ENCODE measurements at regions not wholly inside any gene's neighbourhood (a gene's known extent, or its start where the extent isn't known, plus 50 kb on each side); places are given as distances from the start of the nearest gene placed in this dataset.

DNA sequence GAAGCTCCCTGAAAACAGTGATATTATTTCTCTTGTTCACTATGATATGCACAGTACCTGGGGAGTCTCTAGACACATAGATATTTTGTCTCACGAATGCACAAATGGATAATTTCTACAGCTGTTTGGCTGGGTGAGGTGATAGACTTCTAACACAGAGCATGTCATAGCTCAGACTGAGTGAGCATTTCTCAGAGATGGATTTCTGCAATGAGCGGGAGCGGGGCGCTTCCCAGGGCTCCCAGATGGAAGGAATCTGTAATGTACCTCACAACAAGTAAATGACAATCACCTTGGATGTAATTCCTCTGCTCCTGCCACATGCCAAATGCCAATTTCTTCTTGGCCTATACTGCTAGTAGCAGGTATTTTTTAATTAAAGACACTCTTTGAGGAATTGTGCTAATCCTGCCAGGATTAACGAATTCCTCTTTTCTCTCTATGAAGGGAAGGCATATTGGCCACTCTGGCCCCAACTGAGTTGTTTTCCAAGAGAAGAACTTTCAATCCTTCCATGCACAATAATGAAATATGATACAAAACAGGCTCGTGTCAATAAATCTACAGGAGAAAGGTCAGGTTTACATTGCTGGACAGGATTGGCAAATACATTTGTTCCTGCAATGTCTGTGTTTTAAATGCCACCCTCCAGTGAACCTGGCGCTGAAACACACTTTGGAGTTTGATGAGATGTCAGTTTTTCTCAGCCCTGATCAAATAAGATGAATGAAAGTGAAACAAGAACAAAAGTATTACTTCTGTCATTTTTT is 185.3 kb downstream of the CBLN1 start:
- H4K20me1 ChIP-seq (ENCODE audit: control insufficient read depth, insufficient read depth, low read depth, low read length), result no peaks in the 10 kb centered on the region
- no peaks in the 10 kb centered on the region for H3F3A ChIP-seq (ENCODE audit: control insufficient read depth, insufficient read depth)
- TF ChIP-seq EZH2phosphoT487 (IDR thresholded peaks at IDR 0.05; ENCODE audit: borderline replicate concordance, low read length), result no peak
- no peak for TF ChIP-seq CTCF (IDR thresholded peaks at IDR 0.05; ENCODE audit: low read depth, low read length, poor library complexity, severe bottlenecking)
- no peaks in the 10 kb centered on the region for H3K79me2 ChIP-seq (ENCODE audit: control insufficient read depth, low read length)
- no peaks in the 10 kb centered on the region for H3K9me3 ChIP-seq (ENCODE audit: control insufficient read depth, insufficient read depth, low read length)
- no peaks in the 10 kb centered on the region for H3K9me2 ChIP-seq (replicated peaks; ENCODE audit: control insufficient read depth, low read length)
- no peak overlapping the region for H3K4me3 ChIP-seq (ENCODE audit: low read length)
- no peaks in the 10 kb centered on the region for H3K4me1 ChIP-seq (ENCODE audit: control insufficient read depth, low read length)
- H3K36me3 ChIP-seq (ENCODE audit: control insufficient read depth, low read length), result no peaks in the 10 kb centered on the region
- H3K27ac ChIP-seq (ENCODE audit: low read depth, low read length), result no peak overlapping the region
- H3K27me3 ChIP-seq (ENCODE audit: control insufficient read depth, low read length), result no peaks in the 10 kb centered on the region
- no peak overlapping the region for H3K4me2 ChIP-seq (ENCODE audit: low read length)

GRCh38 chr16:49095539-49095938 is 186.1 kb downstream of the CBLN1 start:
- H3K4me3 ChIP-seq (ENCODE audit: low read length), result no peak overlapping the region
- no peaks in the 10 kb centered on the region for H3K79me2 ChIP-seq (ENCODE audit: control insufficient read depth, low read length)
- TF ChIP-seq CTCF (IDR thresholded peaks at IDR 0.05; ENCODE audit: low read depth, low read length, poor library complexity, severe bottlenecking), result no peak
- TF ChIP-seq EZH2phosphoT487 (IDR thresholded peaks at IDR 0.05; ENCODE audit: borderline replicate concordance, low read length), result no peak
- H3F3A ChIP-seq (ENCODE audit: control insufficient read depth, insufficient read depth), result no peaks in the 10 kb centered on the region
- H3K9me3 ChIP-seq (ENCODE audit: control insufficient read depth, insufficient read depth, low read length), result no peaks in the 10 kb centered on the region
- no peaks in the 10 kb centered on the region for H4K20me1 ChIP-seq (ENCODE audit: control insufficient read depth, insufficient read depth, low read depth, low read length)
- no peak overlapping the region for H3K4me2 ChIP-seq (ENCODE audit: low read length)
- no peaks in the 10 kb centered on the region for H3K27me3 ChIP-seq (ENCODE audit: control insufficient read depth, low read length)
- H3K9me2 ChIP-seq (replicated peaks; ENCODE audit: control insufficient read depth, low read length), result no peaks in the 10 kb centered on the region
- H3K27ac ChIP-seq (ENCODE audit: low read depth, low read length), result no peak overlapping the region
- no peaks in the 10 kb centered on the region for H3K36me3 ChIP-seq (ENCODE audit: control insufficient read depth, low read length)
- H3K4me1 ChIP-seq (ENCODE audit: control insufficient read depth, low read length), result no peaks in the 10 kb centered on the region

GRCh38 chr16:49094471-49094870 is 187.2 kb downstream of the CBLN1 start:
- TF ChIP-seq CTCF (IDR thresholded peaks at IDR 0.05; ENCODE audit: low read depth, low read length, poor library complexity, severe bottlenecking), result no peak
- no peaks in the 10 kb centered on the region for H3K9me3 ChIP-seq (ENCODE audit: control insufficient read depth, insufficient read depth, low read length)
- no peaks in the 10 kb centered on the region for H3K9me2 ChIP-seq (replicated peaks; ENCODE audit: control insufficient read depth, low read length)
- no peak overlapping the region for H3K27ac ChIP-seq (ENCODE audit: low read depth, low read length)
- H3K79me2 ChIP-seq (ENCODE audit: control insufficient read depth, low read length), result no peaks in the 10 kb centered on the region
- no peaks in the 10 kb centered on the region for H3F3A ChIP-seq (ENCODE audit: control insufficient read depth, insufficient read depth)
- no peaks in the 10 kb centered on the region for H3K36me3 ChIP-seq (ENCODE audit: control insufficient read depth, low read length)
- no peak overlapping the region for H3K4me2 ChIP-seq (ENCODE audit: low read length)
- H3K27me3 ChIP-seq (ENCODE audit: control insufficient read depth, low read length), result no peaks in the 10 kb centered on the region
- no peak overlapping the region for H3K4me3 ChIP-seq (ENCODE audit: low read length)
- no peaks in the 10 kb centered on the region for H4K20me1 ChIP-seq (ENCODE audit: control insufficient read depth, insufficient read depth, low read depth, low read length)
- H3K4me1 ChIP-seq (ENCODE audit: control insufficient read depth, low read length), result no peaks in the 10 kb centered on the region
